HepG2 (cell line): ENCODE measurements at regions not wholly inside any gene's neighbourhood (a gene's known extent, or its start where the extent isn't known, plus 50 kb on each side); places are given as distances from the start of the nearest gene placed in this dataset.

Source experiments
- HNRNPK ChIP-seq: fragments of 200-400 bp; formaldehyde crosslinking; IDR thresholded peaks from 2 replicates; pipeline ENCODE4 v1.6.1; 2018; ENCODE audit warnings: low read length, low read depth, moderate library complexity, mild to moderate bottlenecking; ENCODE audit not compliant: poor library complexity, severe bottlenecking
- ZFAT ChIP-seq: sonication (generic); formaldehyde crosslinking; conservative IDR thresholded peaks from 2 replicates; pipeline ENCODE4 v1.8.1; 2023; ENCODE audit warnings: missing genetic modification reagents, inconsistent platforms

- TF ChIP-seq ZFAT (CRISPR knock-in tag) (no peak), HNRNPK (no peak)
These were observed 76.6 kb downstream of the CNTN3 start for GRCh38 chr3:74537857-74538256.
